Left ventricle myocardium inferior (tissue), 1 donor: ENCODE measurements at regions not wholly inside any gene's neighbourhood (a gene's known extent, or its start where the extent isn't known, plus 50 kb on each side); places are given as distances from the start of the nearest gene placed in this dataset.
A peak's percentile ranks its signal among the peaks of the same experiment; 100 is the strongest.

ENCODE experiments used
- DNase-seq: peaks from one replicate; pipeline ENCODE4 v3.0.0-alpha.2; 2020
- H3K27ac ChIP-seq: fragments of 200-600 bp; replicated peaks from 2 replicates; pipeline ENCODE4 v1.8.0; 2021
- H3K27me3 ChIP-seq: fragments of 200-600 bp; 2 replicates; pipeline ENCODE4 v1.8.0; 2021; ENCODE audit warnings: low read depth
- H3K36me3 ChIP-seq: fragments of 200-600 bp; 2 replicates; pipeline ENCODE4 v1.8.0; 2021
- H3K4me1 ChIP-seq: fragments of 200-600 bp; 2 replicates; pipeline ENCODE4 v1.8.0; 2021
- H3K4me3 ChIP-seq: fragments of 200-600 bp; 2 replicates; pipeline ENCODE4 v1.8.0; 2021; ENCODE audit warnings: mild to moderate bottlenecking, moderate library complexity
- H3K9me3 ChIP-seq: fragments of 200-600 bp; replicated peaks from 2 replicates; pipeline ENCODE4 v1.8.0; 2021
- CTCF ChIP-seq: fragments of 200-600 bp; IDR thresholded peaks from 2 replicates; pipeline ENCODE4 v1.8.0; 2021; ENCODE audit warnings: antibody characterized with exemption, mild to moderate bottlenecking, borderline replicate concordance
- intact Hi-C: fragments of 100-400 bp; cut with micrococcal nuclease; formaldehyde crosslinking; loops from one replicate; pipeline ENCODE4 v1.11.0; 2022
- donor health status: DM: no; HTN: yes; CAD: no; lungs with severe emphysema.

GRCh38 chr9:89729954-89730530 is 125.2 kb downstream of the GADD45G start:
- Histone ChIP-seq H3K36me3 (no peaks in the 10 kb centered on the region), H3K27me3 (no peaks in the 10 kb centered on the region), H3K4me3 (no peak overlapping the region), H3K4me1 (peaks cover 27% of the 10 kb centered on the region), H3K9me3 (no peaks in the 10 kb centered on the region), H3K27ac (no peak overlapping the region)
- no peak for DNase-seq
- no peak for TF ChIP-seq CTCF
- intact Hi-C loops: no loop called here

- Histone ChIP-seq H3K4me3 (no peak overlapping the region), H3K27ac (no peak overlapping the region), H3K9me3 (no peaks in the 10 kb centered on the region), H3K27me3 (no peaks in the 10 kb centered on the region), H3K36me3 (no peaks in the 10 kb centered on the region), H3K4me1 (peaks cover 27% of the 10 kb centered on the region)
- DNase-seq: no peak
- intact Hi-C loops: no loop called here
- no peak for TF ChIP-seq CTCF
Observed at GRCh38 chr9:89730715-89731114, 125.9 kb downstream of the GADD45G start.

- intact Hi-C loops: no loop called here
- no peak for TF ChIP-seq CTCF
- no peak overlapping the region for H3K4me3 ChIP-seq
- no peak for DNase-seq
- peak overlapping the region; percentile 73 for H3K27ac ChIP-seq
- H3K36me3 ChIP-seq: no peaks in the 10 kb centered on the region
- no peaks in the 10 kb centered on the region for H3K27me3 ChIP-seq
- peaks cover 27% of the 10 kb centered on the region for H3K4me1 ChIP-seq
- H3K9me3 ChIP-seq: no peaks in the 10 kb centered on the region
Observed at GRCh38 chr9:89731262-89732182, 126.7 kb downstream of the GADD45G start.

- no peak for TF ChIP-seq CTCF
- DNase-seq: no peak
- H3K4me3 ChIP-seq: no peak overlapping the region
- peaks cover 31% of the 10 kb centered on the region for H3K4me1 ChIP-seq
- H3K9me3 ChIP-seq: no peaks in the 10 kb centered on the region
- H3K36me3 ChIP-seq: no peaks in the 10 kb centered on the region
- no peaks in the 10 kb centered on the region for H3K27me3 ChIP-seq
- intact Hi-C loops: no loop called here
- H3K27ac ChIP-seq: peak overlapping the region; percentile 73
Observed at GRCh38 chr9:89732295-89732938, 127.6 kb downstream of the GADD45G start.

GRCh38 chr9:89732939-89733324 is 128.1 kb downstream of the GADD45G start:
- no peaks in the 10 kb centered on the region for H3K27me3 ChIP-seq
- no peak for DNase-seq
- no peak overlapping the region for H3K4me3 ChIP-seq
- H3K36me3 ChIP-seq: no peaks in the 10 kb centered on the region
- H3K27ac ChIP-seq: peak overlapping the region; percentile 73
- peaks cover 36% of the 10 kb centered on the region for H3K4me1 ChIP-seq
- H3K9me3 ChIP-seq: no peaks in the 10 kb centered on the region
- intact Hi-C loops: no loop called here
- no peak for TF ChIP-seq CTCF
